Ishikawa (cell line): ENCODE measurements at regions not wholly inside any gene's neighbourhood (a gene's known extent, or its start where the extent isn't known, plus 50 kb on each side); places are given as distances from the start of the nearest gene placed in this dataset.

Experiments used
- CEBPB ChIP-seq: IDR thresholded peaks from 2 replicates; pipeline ENCODE4 v1.6.1; 2012
- CREB1 ChIP-seq: IDR thresholded peaks from 2 replicates; pipeline ENCODE4 v1.6.1; 2012; ENCODE audit warnings: low read depth
- EGR1 ChIP-seq: IDR thresholded peaks from 2 replicates; pipeline ENCODE4 v1.6.1; 2012
- EP300 ChIP-seq: IDR thresholded peaks from 2 replicates; pipeline ENCODE4 v1.6.1; 2012; ENCODE audit warnings: borderline replicate concordance
- FOXM1 ChIP-seq: IDR thresholded peaks from 2 replicates; pipeline ENCODE4 v1.6.1; 2012; ENCODE audit warnings: low read depth, borderline replicate concordance
- NFIC ChIP-seq: IDR thresholded peaks from 2 replicates; pipeline ENCODE4 v1.6.1; 2012
- RAD21 ChIP-seq: IDR thresholded peaks from 2 replicates; pipeline ENCODE4 v1.6.1; 2012; ENCODE audit warnings: low read depth
- TAF1 ChIP-seq: IDR thresholded peaks from 2 replicates; pipeline ENCODE4 v1.6.1; 2012; ENCODE audit warnings: low read depth, mild to moderate bottlenecking
- TCF12 ChIP-seq: IDR thresholded peaks from 2 replicates; pipeline ENCODE4 v1.6.1; 2012; ENCODE audit warnings: low read depth
- TEAD4 ChIP-seq: IDR thresholded peaks from 2 replicates; pipeline ENCODE4 v1.6.1; 2012
- YY1 ChIP-seq: IDR thresholded peaks from 2 replicates; pipeline ENCODE4 v1.6.1; 2012; ENCODE audit warnings: low read depth
- ZBTB7A ChIP-seq: IDR thresholded peaks from 2 replicates; pipeline ENCODE4 v1.6.1; 2012; ENCODE audit warnings: low read depth
- TF ChIP-seq, protein P1 (sequence below): IDR thresholded peaks from 2 replicates; pipeline ENCODE4 v1.6.1; 2012
- TF ChIP-seq, protein P2 (sequence below): IDR thresholded peaks from 2 replicates; pipeline ENCODE4 v1.6.1; 2012; ENCODE audit warnings: low read depth, mild to moderate bottlenecking
- TF ChIP-seq, protein P3 (sequence below): IDR thresholded peaks from 2 replicates; pipeline ENCODE4 v1.6.1; 2012

DNA sequence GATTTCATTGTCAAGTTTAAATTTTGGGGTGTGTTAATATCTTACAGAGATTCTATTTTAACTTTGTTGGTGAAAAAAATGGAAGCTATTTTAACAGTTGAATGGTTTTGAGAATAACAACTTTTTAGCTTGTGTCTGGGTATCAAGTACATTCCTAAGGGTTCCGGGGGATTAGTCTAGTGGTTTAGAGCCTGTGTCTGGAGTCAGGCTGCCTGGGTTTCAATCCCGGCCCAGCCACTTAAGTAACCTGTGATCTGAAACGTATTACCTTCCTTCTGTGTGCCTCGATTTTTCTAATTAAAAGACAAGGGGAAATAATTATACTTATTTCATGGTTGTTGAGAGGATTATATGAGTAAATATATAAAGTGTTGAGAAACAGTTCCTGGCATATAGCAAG is 288.6 kb upstream of the NR3C2 start:
- TF ChIP-seq CREB1 (no peak), TCF12 (no peak), TEAD4 (no peak), EP300 (no peak), FOXM1 (no peak), ZBTB7A (no peak)
- TF ChIP-seq, protein P1, sequence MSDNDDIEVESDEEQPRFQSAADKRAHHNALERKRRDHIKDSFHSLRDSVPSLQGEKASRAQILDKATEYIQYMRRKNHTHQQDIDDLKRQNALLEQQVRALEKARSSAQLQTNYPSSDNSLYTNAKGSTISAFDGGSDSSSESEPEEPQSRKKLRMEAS = no peak

DNA sequence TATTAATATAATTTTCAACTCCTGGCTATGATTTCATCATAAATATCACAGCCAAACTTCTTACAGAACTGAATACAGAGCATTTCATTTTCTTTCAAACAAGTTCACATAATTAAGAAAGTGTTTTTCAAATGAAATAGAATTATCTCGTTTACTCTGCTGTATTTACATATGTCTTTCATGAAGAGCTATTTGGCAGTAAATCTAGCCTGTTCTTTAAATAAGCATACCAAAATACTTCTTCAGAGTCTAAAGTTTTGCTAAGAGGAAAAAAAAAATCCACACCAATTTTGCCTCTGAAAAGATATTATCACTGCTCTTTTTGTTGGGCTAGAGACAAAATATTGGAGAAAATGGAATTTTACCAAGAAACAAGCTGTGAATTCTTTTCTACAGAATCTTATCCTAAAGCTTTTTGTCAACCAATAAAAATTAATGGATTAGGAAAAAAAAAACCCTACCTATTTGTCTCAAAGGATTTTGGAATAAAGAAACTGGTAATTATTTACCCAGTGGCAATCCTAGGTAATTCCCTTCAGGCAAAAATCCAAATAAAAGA is 287.9 kb upstream of the NR3C2 start:
- no peak for TF ChIP-seq CEBPB
- no peak for TF ChIP-seq EGR1
- no peak for TF ChIP-seq FOXM1
- no peak for TF ChIP-seq YY1
- no peak for TF ChIP-seq EP300
- TF ChIP-seq ZBTB7A = no peak
- TF ChIP-seq, protein P2, sequence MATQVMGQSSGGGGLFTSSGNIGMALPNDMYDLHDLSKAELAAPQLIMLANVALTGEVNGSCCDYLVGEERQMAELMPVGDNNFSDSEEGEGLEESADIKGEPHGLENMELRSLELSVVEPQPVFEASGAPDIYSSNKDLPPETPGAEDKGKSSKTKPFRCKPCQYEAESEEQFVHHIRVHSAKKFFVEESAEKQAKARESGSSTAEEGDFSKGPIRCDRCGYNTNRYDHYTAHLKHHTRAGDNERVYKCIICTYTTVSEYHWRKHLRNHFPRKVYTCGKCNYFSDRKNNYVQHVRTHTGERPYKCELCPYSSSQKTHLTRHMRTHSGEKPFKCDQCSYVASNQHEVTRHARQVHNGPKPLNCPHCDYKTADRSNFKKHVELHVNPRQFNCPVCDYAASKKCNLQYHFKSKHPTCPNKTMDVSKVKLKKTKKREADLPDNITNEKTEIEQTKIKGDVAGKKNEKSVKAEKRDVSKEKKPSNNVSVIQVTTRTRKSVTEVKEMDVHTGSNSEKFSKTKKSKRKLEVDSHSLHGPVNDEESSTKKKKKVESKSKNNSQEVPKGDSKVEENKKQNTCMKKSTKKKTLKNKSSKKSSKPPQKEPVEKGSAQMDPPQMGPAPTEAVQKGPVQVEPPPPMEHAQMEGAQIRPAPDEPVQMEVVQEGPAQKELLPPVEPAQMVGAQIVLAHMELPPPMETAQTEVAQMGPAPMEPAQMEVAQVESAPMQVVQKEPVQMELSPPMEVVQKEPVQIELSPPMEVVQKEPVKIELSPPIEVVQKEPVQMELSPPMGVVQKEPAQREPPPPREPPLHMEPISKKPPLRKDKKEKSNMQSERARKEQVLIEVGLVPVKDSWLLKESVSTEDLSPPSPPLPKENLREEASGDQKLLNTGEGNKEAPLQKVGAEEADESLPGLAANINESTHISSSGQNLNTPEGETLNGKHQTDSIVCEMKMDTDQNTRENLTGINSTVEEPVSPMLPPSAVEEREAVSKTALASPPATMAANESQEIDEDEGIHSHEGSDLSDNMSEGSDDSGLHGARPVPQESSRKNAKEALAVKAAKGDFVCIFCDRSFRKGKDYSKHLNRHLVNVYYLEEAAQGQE = no peak
- TF ChIP-seq NFIC = no peak
- no peak for TF ChIP-seq TAF1
- no peak for TF ChIP-seq RAD21
- TF ChIP-seq TEAD4 = no peak
- TF ChIP-seq CREB1 = no peak
- TF ChIP-seq, protein P1 = no peak
- TF ChIP-seq, protein P3, sequence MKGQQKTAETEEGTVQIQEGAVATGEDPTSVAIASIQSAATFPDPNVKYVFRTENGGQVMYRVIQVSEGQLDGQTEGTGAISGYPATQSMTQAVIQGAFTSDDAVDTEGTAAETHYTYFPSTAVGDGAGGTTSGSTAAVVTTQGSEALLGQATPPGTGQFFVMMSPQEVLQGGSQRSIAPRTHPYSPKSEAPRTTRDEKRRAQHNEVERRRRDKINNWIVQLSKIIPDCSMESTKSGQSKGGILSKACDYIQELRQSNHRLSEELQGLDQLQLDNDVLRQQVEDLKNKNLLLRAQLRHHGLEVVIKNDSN = no peak
- no peak for TF ChIP-seq TCF12

DNA sequence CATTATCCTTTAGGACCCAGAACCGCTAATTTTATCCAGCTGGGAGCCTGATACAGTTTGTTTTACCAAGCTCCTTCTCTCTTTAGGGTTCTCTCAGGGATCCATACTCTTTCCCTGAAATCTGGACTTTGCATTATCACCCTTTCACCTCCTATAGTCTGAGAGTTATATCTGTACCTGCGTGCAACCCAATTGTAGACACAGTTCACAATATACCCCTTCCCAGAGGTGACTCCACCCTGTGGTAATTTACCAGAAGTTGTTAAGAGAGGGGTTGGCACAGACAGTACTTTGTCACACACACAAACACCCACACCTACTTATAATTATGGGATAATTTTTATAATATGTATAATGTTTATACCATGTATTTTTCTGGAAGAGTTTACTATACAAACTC is 275.8 kb upstream of the NR3C2 start:
- TF ChIP-seq EGR1 (no peak), ZBTB7A (no peak), EP300 (no peak), YY1 (no peak), CREB1 (no peak), TAF1 (no peak), CEBPB (no peak)
- TF ChIP-seq, protein P3 = no peak
- TF ChIP-seq, protein P2 = no peak
- TF ChIP-seq, protein P1 = no peak

DNA sequence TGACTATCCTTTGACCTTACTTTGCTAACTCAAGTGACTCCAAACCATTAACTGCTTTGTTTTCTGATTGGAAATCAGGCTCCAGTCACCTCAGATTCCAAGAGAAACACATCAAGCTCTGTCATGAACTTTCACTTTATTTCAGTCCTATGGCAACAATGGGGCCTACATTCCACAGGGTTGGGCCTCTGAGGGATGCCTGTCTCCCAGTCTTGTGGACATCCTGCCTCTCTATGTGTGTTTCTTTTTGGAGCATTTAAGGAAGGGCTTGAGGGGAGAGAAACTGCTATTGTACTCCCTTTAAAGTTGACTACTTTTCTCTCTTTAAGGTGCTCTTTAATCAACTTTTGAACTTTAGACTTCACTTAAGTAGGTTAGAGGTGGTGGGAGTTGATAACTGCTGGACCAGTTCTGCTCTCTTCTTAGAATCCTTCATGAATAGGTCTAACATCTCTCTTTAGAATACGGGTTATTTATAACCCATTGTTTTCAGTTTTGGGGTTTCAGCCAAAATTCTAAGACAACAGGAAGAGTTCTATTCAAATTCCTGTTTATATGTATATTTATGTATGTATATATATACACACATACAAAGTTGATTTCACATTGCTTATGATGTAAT is 274.3 kb upstream of the NR3C2 start:
- TF ChIP-seq FOXM1 (no peak), TEAD4 (no peak), CREB1 (no peak), YY1 (no peak), ZBTB7A (no peak), RAD21 (no peak), EGR1 (no peak), EP300 (no peak), TCF12 (no peak), TAF1 (no peak)
- TF ChIP-seq, protein P2 = no peak
